ENCODE measurements at regions not wholly inside any gene's neighbourhood (a gene's known extent, or its start where the extent isn't known, plus 50 kb on each side); places are given as distances from the start of the nearest gene placed in this dataset.
"Not testable (repeated sequence)": the region's sequence is repeated elsewhere in the genome, so short reads cannot be mapped to it uniquely, and the experiment has no call there.

GRCh38 chr14:23727566-23728335 lies 91.6 kb downstream of the DHRS2 start:
- no peaks in the 10 kb centered on the region for H3K9me3 ChIP-seq
- TF ChIP-seq POLR2A (IDR thresholded peaks at IDR 0.05) (no peak), CTCF (IDR thresholded peaks at IDR 0.05) (no peak)
- H3K27ac ChIP-seq, result no peak overlapping the region
- no peaks in the 10 kb centered on the region for H3K36me3 ChIP-seq
- H3K27me3 ChIP-seq, result no peaks in the 10 kb centered on the region
- intact Hi-C loops (cut with DNase I; ENCODE audit: low total_unique reads), result no loop called here
- no peak overlapping the region for H3K4me3 ChIP-seq
- H3K4me1 ChIP-seq, result no peaks in the 10 kb centered on the region
- DNase-seq, result no peak

GRCh38 chr14:23728791-23729190 lies 92.6 kb downstream of the DHRS2 start:
- no peak for DNase-seq
- Histone ChIP-seq H3K4me1 (no peaks in the 10 kb centered on the region), H3K36me3 (no peaks in the 10 kb centered on the region), H3K27me3 (no peaks in the 10 kb centered on the region), H3K9me3 (no peaks in the 10 kb centered on the region), H3K27ac (no peak overlapping the region), H3K4me3 (no peak overlapping the region)
- TF ChIP-seq CTCF (IDR thresholded peaks at IDR 0.05) (no peak), POLR2A (IDR thresholded peaks at IDR 0.05) (no peak)
- intact Hi-C loops (cut with DNase I; ENCODE audit: low total_unique reads), result no loop called here

GRCh38 chr14:23729720-23730387 lies 93.7 kb downstream of the DHRS2 start:
- no peak for DNase-seq
- no peak overlapping the region for H3K27ac ChIP-seq
- no peaks in the 10 kb centered on the region for H3K9me3 ChIP-seq
- H3K4me3 ChIP-seq, result no peak overlapping the region
- H3K4me1 ChIP-seq, result no peaks in the 10 kb centered on the region
- intact Hi-C loops (cut with DNase I; ENCODE audit: low total_unique reads), result no loop called here
- H3K27me3 ChIP-seq, result no peaks in the 10 kb centered on the region
- TF ChIP-seq POLR2A (IDR thresholded peaks at IDR 0.05) (no peak), CTCF (IDR thresholded peaks at IDR 0.05) (no peak)
- H3K36me3 ChIP-seq, result no peaks in the 10 kb centered on the region

- Histone ChIP-seq H3K27me3 (no peaks in the 10 kb centered on the region), H3K4me3 (no peak overlapping the region), H3K36me3 (no peaks in the 10 kb centered on the region), H3K4me1 (no peaks in the 10 kb centered on the region), H3K9me3 (no peaks in the 10 kb centered on the region), H3K27ac (no peak overlapping the region)
- no peak for DNase-seq
- TF ChIP-seq CTCF (IDR thresholded peaks at IDR 0.05) (no peak), POLR2A (IDR thresholded peaks at IDR 0.05) (no peak)
- intact Hi-C loops (cut with DNase I; ENCODE audit: low total_unique reads), result no loop called here
Observed at GRCh38 chr14:23735394-23735793, 99.2 kb downstream of the DHRS2 start.

- H3K4me1 ChIP-seq; H3K36me3 ChIP-seq; H3K27ac ChIP-seq; H3K27me3 ChIP-seq; H3K4me3 ChIP-seq; DNase-seq; H3K9me3 ChIP-seq; intact Hi-C loops (cut with DNase I; ENCODE audit: low total_unique reads): not testable (repeated sequence)
Observed at GRCh38 chr14:23744368-23744767, 108.2 kb downstream of the DHRS2 start.

Measured in uterus (tissue), 3 donors.